ENCODE measurements at regions not wholly inside any gene's neighbourhood (a gene's known extent, or its start where the extent isn't known, plus 50 kb on each side); places are given as distances from the start of the nearest gene placed in this dataset.

- no peak for DNase-seq (ENCODE audit: low read depth)
These were observed 545.2 kb upstream of the CDH11 start for GRCh38 chr16:65667011-65667578.

GRCh38 chr16:65666132-65666941 is 544.5 kb upstream of the CDH11 start:
- no peak for DNase-seq (ENCODE audit: low read depth)

GRCh38 chr16:65665586-65665985 is 543.7 kb upstream of the CDH11 start:
- DNase-seq (ENCODE audit: low read depth) = no peak

DNA sequence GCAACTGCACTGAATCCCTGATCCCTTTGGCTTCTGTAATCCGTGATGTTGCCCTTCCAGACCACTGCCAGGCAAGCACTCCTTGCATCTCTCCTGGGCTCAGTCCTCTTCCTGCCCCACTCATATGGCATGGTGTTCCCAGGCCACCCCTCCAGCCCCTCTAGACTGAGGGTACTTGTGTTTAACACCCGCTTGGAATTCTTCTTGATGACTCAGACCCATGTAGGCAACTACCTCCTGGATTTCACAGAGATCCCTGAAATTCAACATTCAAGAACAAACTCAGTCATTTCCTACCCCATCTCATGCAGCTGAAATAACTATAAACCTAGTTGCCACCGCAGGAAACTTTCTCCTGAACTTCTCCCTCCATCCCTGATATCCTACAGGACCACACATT is 541.9 kb upstream of the CDH11 start:
- DNase-seq (ENCODE audit: low read depth) = no peak

- no peak for DNase-seq (ENCODE audit: low read depth)
These were observed 540.4 kb upstream of the CDH11 start for GRCh38 chr16:65662256-65662655.

DNA sequence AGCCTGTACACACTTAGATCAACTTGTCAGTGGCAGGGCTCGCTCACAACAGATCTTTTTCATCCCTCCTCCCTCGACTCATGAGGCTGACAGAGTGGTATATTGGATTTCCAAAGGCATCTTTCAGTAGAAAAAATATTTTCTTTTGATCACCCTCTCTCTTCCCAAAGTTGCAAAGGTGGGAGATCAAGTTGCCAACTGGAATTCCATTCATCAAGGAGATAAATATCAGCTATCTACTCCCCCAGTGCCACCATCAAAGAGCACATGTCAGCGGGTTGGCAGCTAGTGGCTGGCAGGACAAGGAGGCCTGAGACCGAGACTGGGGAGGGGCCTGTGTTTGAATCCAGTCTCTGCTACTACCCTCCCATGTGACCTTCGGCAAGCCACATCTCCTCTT is 539.7 kb upstream of the CDH11 start:
- DNase-seq (ENCODE audit: low read depth) = no peak

GRCh38 chr16:65660390-65660789 is 538.5 kb upstream of the CDH11 start:
- DNase-seq (ENCODE audit: low read depth) = peak; percentile 28

DNA sequence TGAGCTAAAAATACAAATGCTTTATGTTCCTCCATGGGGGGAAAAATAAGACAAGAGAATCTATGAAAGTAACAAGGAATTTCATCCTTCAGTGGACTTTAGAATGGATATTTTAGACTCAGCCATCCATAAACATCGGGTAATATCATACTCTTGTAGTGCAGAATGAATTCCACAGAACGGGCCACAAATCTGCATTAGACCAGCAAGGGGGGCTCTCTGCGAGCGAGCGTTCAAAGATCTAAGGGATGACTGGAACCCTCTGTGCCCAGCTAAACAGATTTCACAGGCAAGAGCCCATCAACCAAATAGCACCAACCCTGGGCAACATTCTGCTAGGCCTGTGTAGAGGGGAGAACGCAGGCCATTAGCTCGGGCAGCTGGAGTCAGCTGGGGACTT is 537.9 kb upstream of the CDH11 start:
- DNase-seq (ENCODE audit: low read depth) = no peak

DNA sequence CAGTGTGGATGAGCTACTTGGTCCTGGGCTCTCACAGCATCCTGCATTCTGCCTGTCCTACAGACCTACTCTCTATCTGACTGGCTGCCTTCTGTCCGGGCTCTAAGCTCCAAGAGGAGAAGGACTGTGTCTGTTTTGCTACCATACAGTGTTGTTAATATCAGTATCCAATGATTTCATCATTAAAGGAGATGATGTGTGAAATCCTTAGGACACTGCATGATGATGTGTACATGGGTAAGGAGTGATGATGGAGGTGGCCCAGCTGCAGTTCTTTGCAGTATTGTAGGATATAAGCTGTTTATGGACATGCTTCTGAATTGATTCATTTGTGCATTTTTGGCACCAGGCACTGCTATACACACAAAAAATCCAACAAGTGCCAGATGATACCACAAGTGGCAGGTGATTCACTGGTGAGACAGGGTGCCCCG is 536.9 kb upstream of the CDH11 start:
- DNase-seq (ENCODE audit: low read depth) = peak; percentile 13

- peak; percentile 54 for DNase-seq (ENCODE audit: low read depth)
These were observed 536.5 kb upstream of the CDH11 start for GRCh38 chr16:65658349-65658748.

GRCh38 chr16:65657556-65657955 is 535.7 kb upstream of the CDH11 start:
- no peak for DNase-seq (ENCODE audit: low read depth)

- no peak for DNase-seq (ENCODE audit: low read depth)
These were observed 535.2 kb upstream of the CDH11 start for GRCh38 chr16:65657071-65657494.

- DNase-seq (ENCODE audit: low read depth) = no peak
These were observed 533.9 kb upstream of the CDH11 start for GRCh38 chr16:65655802-65656201.

DNA sequence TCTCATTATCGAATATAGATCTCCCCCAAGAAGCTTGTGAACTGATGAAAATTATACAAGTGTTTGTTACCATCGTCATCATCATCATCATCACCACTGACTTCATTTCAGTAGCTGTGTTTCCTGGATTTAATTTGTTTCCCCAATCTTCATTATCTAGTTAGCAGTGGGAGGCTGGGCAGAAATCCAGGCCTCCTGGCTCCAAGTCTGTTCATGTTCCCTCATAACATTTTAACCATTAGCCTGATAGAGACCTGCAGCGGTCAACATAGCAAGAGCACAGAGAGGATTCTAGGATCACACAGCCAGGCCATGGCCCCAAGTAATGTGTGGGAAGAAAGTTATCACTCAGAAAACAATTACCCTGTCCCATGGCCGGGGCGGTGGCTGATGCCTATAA is 526.2 kb upstream of the CDH11 start:
- DNase-seq (ENCODE audit: low read depth) = no peak

DNA sequence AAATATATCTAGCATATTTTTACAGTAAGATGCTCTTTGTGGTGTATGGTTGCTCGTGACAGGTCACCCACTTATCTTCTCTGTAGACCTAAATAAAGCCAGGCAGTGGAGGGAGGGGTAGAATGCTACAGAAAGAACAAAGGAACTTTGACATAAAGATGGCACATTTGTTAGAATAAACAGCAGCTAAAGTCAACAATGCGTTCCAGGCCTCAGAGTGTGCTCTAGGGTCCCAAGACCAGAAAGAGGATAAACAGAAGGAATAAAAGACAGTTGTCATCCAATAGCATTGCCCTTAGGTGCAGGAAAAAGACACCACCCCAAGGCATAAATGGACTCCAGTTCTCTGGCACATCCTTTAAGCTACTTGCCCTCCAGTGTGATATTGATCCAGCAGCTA is 523.0 kb upstream of the CDH11 start:
- DNase-seq (ENCODE audit: low read depth) = no peak

GRCh38 chr16:65641762-65642289 is 520.0 kb upstream of the CDH11 start:
- no peak for DNase-seq (ENCODE audit: low read depth)

GRCh38 chr16:65641049-65641761 is 519.3 kb upstream of the CDH11 start:
- DNase-seq (ENCODE audit: low read depth) = no peak

GRCh38 chr16:65634833-65635232 is 513.0 kb upstream of the CDH11 start:
- no peak for DNase-seq (ENCODE audit: low read depth)

- DNase-seq (ENCODE audit: low read depth) = no peak
These were observed 512.4 kb upstream of the CDH11 start for GRCh38 chr16:65634291-65634690.

DNA sequence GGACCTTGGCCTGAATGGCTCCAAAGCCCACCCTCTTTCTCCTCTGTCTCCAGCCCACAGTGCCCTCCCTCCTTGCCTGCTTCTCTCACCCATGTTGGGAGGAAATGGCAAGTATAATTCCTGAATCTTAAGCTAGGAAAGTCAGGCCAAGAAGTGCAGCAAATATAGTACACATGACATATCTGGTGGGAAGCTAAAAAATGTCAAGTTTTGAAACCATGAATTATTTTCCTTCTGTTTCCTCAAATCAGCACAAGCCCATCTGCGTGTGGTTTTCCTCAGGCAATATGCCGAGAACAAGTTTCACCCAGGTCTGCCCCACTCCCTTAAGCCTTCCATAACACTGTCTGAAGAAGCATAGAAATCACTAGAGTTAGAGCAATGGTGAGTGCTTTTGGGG is 502.8 kb upstream of the CDH11 start:
- DNase-seq (ENCODE audit: low read depth) = peak; percentile 6

GRCh38 chr16:65624229-65624628 is 502.4 kb upstream of the CDH11 start:
- no peak for DNase-seq (ENCODE audit: low read depth)

DNA sequence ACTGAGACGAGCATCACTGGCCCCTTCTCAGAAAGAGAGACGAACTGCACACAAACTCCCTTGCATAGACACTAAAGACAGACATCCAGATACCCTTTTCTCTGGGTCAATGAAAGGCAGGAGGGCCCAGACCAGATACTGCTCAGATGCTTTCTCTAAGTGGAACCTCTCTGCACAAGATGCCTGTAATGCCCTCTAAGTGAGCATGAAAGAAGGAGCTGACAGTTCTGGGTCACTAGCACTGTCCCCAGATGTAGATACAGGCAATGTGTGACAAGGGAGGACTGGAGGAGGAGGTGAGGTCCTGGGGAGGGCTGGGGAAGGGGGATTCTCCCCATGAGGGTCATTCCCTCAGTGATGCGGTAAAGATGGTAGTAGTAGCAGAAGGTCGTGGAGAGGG is 501.0 kb upstream of the CDH11 start:
- DNase-seq (ENCODE audit: low read depth) = no peak

DNA sequence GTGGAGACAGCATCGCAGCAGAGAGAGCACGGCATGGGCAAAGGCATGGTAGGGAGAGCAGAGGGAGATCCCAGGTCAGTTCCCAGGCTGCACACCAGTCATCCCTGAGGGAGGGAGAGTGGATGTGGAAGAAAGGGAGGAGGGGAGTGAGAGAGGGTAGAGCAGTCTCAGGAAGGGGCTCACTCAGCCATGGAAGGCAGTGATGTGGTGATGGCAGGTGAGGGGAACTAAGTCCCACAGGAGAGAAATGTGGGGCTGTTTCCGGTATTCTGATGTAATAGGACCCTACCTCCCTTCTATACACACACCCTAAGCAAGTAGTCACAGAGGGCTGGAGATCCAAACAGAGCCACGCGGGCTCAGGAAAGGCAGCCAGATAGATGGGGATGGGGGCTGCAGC is 500.3 kb upstream of the CDH11 start:
- DNase-seq (ENCODE audit: low read depth) = no peak
